GM18507 (cell line): ENCODE measurements at regions not wholly inside any gene's neighbourhood (a gene's known extent, or its start where the extent isn't known, plus 50 kb on each side); places are given as distances from the start of the nearest gene placed in this dataset.

Source experiments
- DNase-seq: peaks from one replicate; pipeline ENCODE4 v3.0.0; 2011; ENCODE audit warnings: low read depth; ENCODE audit not compliant: insufficient read length; ENCODE audit errors: extremely low spot score
- FAIRE-seq: peaks from 2 replicates; lab custom pipeline; 2011; peaks lifted over from hg19 to GRCh38; lab: Jason Lieb, UNC

DNA sequence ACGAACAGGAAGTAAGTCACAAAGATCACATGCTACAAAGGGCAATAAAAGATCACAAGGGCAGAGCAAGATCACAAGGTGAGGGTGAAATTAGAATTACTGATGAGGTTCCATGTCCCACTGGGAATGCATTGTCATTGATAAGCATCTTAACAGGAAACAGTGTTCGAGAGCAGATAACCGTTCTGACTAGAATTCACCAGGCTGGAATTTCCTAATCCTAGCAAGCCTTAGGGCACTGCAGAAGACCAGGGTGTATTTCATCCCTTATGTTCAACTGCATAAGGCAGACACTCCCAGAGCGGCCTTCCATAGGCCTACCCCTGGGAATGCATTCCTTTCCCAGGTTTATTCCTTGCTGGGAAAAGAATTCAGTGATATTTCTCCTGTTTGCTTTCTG, 980.6 kb upstream of the LCORL start:
- no peak for DNase-seq
- no peak for FAIRE-seq

GRCh38 chr4:18999595-18999994, 978.0 kb upstream of the LCORL start:
- FAIRE-seq (no peak), DNase-seq (no peak)

GRCh38 chr4:18981234-18981615, 959.7 kb upstream of the LCORL start:
- DNase-seq (no peak), FAIRE-seq (no peak)

- DNase-seq (no peak), FAIRE-seq (no peak)
Measured at GRCh38 chr4:18980516-18981233, 959.1 kb upstream of the LCORL start.

DNA sequence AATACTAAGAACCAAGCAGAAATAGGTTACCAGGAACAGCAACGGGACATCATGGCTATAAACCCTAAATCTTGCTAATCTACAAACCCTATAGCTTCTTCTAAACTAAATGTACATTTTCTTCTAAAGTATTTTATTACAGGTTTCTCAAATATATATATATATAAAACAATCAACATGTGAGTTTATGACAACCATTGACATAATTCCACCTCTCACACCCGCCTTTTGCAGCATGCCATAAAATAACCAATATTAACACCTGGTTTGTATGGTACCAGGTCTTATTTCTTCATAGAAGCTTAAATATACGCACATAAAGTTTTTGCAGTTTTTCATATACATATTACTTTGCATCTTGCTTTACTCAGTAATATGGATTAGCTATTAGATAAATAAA, 955.3 kb upstream of the LCORL start:
- no peak for FAIRE-seq

GRCh38 chr4:18975916-18976808, 954.6 kb upstream of the LCORL start:
- no peak for FAIRE-seq
- no peak for DNase-seq

More for the DNA sequence above, 955.3 kb upstream of the LCORL start:
- DNase-seq, result no peak

- FAIRE-seq, result no peak
- no peak for DNase-seq
Measured at GRCh38 chr4:18973296-18973695, 951.7 kb upstream of the LCORL start.

GRCh38 chr4:18961879-18962278, 940.3 kb upstream of the LCORL start:
- FAIRE-seq, result no peak
- no peak for DNase-seq

DNA sequence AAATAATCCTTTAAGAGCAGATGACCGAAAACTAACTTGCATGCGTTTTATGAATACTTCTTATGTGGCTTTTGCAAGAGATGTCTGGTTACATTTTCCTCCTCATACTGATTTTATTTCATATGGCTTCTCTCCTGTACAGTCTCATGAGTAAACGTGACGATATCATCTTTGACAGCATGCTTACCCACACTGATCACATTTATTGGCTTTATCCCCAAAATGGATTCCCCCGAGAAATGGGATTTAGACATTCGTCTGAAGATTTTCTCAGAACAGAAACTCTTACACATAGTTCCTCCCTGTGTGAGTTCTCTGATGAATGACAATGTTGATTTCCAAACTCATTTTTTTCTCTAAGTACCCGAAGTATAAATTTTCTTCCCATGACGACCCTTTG, 939.7 kb upstream of the LCORL start:
- DNase-seq, result no peak
- no peak for FAIRE-seq

GRCh38 chr4:18957716-18958115, 936.2 kb upstream of the LCORL start:
- DNase-seq, result no peak
- no peak for FAIRE-seq

- no peak for DNase-seq
- no peak for FAIRE-seq
Measured at GRCh38 chr4:18954538-18954937, 933.0 kb upstream of the LCORL start.

- DNase-seq (no peak), FAIRE-seq (no peak)
Measured at GRCh38 chr4:18953613-18954012, 932.1 kb upstream of the LCORL start.

- FAIRE-seq (no peak), DNase-seq (no peak)
Measured at GRCh38 chr4:18945464-18945863, 923.9 kb upstream of the LCORL start.

GRCh38 chr4:18942874-18943273, 921.3 kb upstream of the LCORL start:
- DNase-seq (no peak), FAIRE-seq (no peak)

DNA sequence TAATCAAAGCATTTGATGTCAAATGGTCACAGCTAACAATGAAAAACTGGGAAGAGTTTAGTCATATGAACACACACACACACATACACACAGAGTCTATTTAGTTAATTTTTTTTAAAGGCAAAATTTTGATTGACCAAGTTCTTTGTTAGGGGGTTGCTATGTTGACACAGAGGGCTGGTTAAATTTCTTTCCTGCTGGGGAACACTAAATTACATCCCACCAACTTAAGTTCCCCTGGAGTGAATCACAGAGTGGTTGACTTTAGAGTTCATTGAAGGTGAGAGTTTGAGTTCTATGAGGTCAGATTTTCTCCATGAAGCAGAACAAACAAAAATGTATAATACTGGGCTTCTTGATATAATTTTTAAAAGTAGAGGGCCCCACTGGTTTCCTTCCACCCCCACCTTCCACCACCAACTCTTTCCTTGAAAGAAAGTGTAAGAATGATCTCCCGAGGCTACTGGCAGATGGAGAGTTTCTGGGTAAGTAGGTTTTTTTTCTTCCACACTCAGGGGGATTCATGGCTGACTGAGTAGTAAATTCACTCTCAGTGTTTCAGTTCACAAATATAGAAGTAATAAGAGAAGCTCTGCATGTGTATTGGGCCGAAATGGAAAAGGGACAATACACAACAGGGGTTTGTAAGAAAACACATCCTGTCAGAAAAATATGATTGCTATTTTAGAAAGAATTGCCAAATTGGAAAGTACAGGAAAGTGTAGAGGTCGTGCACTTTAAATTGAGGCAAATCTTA, 917.0 kb upstream of the LCORL start:
- DNase-seq (no peak), FAIRE-seq (no peak)

GRCh38 chr4:18937746-18938145, 916.2 kb upstream of the LCORL start:
- no peak for DNase-seq
- FAIRE-seq, result no peak

DNA sequence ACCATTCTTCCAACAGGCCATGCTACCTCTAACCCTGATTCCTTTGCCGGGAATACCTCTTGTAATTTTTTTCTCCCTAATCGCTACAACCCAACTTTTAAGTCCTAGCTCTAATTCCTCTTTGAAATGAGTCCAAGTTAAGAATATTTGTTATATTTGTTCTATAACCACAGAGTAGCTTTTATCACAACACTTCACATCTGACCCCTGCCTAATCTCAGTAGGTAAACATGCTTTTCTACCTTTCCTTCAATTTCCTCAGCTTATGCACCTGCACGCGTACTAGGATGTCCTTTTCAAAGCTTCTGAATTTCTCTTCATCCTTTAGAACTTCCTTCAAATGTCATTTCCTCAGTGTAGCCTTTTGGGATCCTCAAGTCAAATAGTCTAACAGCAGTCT, 915.5 kb upstream of the LCORL start:
- FAIRE-seq, result no peak
- DNase-seq, result no peak

DNA sequence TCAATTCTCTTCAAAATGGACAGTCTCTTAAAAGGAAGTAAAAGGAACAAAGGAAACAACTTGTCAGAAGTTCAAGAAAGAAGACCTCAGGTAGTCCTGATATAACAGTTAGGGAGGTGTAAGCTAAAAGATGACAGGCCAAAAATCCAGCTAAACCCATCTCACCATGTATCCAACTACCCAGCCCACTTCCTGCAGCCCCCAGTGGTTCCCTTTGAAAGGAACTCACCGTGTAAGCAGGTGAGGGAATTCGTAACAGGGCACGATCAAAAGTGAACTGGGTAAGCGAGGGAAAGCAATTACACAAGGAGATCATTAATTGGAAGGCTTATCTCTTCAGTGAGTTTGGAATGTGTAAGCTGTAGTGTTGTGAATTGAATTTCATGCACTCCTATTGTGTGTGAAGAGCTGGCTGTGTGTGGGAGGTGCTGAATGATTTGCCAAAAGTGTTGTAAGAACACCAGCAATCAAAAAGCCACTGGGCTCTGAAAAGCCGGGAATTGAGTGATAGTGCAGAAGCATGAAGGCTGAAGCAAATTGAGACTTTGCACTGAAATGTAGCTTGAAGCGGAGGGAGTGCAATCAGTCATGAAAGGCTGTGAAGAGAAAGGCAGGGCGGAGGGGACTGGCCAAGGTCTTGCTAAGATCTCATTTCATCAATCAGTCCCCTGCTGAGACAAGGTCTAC, 914.2 kb upstream of the LCORL start:
- FAIRE-seq, result no peak
- no peak for DNase-seq

DNA sequence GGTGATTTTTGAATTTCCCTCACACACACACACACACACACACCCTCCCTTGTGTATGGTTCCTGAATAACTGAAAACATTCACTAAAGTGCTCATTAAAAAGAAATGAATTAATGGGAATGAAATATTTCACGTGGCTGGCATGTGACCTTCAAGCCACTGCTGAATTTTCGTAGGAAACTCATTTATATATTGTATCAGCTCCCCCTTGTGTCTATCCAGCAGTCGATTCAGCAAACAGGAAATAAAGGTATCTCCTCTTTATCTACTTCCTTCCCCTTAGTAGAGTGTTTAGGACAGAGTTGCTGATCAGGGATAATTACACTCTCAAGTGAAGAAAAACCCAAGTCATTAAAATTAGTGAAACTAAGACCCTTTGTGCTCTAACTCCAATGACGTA, 912.6 kb upstream of the LCORL start:
- no peak for DNase-seq
- FAIRE-seq, result no peak
